ENCODE measurements at regions not wholly inside any gene's neighbourhood (a gene's known extent, or its start where the extent isn't known, plus 50 kb on each side); places are given as distances from the start of the nearest gene placed in this dataset.
"Not testable (repeated sequence)": the region's sequence is repeated elsewhere in the genome, so short reads cannot be mapped to it uniquely, and the experiment has no call there.

DNA sequence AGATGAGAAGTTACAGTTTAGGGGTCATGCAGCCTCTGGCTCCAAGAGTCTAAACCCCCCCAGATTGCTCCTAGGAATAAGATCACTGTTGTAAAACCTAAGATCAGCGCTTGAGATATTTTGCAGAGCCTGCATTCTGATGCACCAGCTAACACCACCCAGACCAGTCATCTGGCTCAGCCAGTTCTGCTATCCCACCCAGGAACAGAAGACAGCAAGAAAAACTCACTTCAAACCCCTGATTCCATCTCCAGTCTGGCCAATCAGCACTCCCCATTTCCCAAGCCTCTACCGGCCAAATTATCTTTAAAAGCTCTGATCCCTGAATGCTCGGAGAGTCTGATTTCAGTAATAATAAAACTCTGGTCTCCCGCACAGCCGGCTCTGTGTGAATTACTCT lies 158.6 kb downstream of the ZNF664 start:
- no peak for DNase-seq

GRCh38 chr12:124132530-124132929 lies 159.5 kb downstream of the ZNF664 start:
- DNase-seq, result no peak

- DNase-seq, result no peak
These were observed 158.1 kb upstream of the RFLNA start for GRCh38 chr12:124136796-124137195.

DNA sequence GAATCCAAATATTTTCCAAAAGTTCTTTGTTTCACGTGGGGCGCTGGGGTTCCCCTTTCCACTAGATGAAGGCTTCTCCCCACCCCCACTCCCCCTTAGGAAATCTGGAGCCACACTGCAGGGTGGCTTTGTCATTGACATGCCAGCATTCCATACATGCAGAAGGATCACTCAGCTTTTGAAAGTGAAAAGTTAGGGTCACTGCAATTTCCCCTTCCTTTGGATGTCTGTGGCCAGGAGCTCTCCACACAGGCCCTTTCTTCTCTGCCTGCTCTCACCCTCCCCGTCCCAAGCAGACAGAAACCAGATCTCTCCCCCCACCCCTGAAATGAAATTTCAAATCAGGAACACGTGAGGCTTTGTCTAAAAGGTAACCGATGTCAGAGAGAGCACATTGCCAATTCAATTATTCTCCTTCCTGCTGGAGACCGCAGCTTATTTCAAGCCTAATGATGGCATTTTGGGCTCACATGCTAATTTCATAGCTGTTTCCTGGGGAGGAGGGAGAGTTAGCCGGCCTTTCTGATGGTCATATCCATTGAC lies 153.9 kb upstream of the RFLNA start:
- DNase-seq, result no peak

DNA sequence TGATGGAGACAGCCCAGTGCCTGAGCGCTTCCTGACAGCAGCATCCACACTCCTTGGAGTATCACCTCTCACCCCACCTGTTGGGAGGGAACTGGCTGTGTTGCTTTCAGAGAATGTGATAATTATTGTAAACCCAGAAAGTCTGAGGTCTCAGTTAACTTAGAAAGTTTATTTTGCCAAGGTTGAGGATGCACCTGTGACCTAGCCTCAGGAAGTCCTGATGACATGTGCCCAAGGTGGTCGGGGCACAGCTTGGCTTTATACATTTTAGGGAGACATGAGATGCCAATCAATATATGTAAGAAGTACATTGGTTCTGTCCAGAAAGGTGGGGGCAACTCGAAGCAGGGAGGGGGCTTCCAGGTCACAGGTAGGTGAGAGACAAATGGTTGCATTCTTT lies 153.3 kb upstream of the RFLNA start:
- not testable (repeated sequence) for DNase-seq

GRCh38 chr12:124142395-124143035 lies 152.4 kb upstream of the RFLNA start:
- DNase-seq, result no peak

DNA sequence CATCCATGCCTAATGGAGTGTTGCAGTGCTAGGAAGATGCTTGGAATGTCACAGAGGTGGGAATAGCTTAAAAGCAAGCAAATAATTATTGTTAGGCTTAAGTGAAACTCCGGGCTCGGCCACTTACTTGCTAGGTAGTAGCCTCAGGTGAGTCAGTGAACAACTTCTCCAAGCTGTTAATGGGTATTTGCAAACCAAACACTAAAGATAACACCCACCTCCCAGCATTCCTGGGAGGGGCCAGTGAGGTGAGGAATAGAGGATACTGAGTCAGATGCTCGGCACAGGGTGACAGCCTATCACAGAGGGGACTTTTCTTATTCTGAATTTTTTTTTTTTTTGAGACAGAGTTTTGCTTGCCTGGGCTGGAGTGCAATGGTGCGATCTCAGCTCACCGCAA lies 151.2 kb upstream of the RFLNA start:
- DNase-seq, result no peak

DNA sequence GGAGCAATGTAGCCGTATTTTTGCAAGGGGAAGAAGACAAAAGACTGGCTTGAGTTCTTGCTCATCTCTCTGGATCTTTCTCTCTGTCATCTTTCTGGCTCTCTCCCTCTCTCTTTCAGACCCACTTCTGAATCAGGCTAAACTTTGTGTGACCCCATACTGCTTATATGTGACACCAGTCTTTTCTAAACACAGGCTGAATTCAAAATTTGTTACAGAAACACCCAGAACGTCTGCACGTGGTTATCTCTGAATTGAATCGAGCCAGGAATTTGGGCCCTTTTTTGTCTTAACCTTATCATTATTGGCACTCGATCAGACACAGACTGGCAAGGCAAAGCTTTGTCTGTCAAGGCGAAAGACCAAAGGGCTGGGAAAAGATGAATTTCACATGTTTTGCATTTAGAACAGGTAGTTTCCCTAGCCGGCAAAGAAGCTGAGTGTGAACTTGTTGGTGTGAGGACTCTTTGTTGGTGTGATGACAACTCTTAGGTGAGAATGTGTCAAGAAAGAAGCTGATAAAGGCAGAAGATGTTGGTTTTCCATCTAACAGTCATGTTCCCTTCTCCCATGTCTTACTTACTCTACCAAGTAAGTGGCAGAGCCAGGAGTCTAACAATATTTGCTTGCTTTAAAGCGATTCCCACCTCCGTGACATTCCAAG lies 150.2 kb upstream of the RFLNA start:
- DNase-seq, result no peak

- DNase-seq, result no peak
These were observed 147.9 kb upstream of the RFLNA start for GRCh38 chr12:124147027-124147426.

GRCh38 chr12:124147575-124147974 lies 147.3 kb upstream of the RFLNA start:
- DNase-seq, result no peak

DNA sequence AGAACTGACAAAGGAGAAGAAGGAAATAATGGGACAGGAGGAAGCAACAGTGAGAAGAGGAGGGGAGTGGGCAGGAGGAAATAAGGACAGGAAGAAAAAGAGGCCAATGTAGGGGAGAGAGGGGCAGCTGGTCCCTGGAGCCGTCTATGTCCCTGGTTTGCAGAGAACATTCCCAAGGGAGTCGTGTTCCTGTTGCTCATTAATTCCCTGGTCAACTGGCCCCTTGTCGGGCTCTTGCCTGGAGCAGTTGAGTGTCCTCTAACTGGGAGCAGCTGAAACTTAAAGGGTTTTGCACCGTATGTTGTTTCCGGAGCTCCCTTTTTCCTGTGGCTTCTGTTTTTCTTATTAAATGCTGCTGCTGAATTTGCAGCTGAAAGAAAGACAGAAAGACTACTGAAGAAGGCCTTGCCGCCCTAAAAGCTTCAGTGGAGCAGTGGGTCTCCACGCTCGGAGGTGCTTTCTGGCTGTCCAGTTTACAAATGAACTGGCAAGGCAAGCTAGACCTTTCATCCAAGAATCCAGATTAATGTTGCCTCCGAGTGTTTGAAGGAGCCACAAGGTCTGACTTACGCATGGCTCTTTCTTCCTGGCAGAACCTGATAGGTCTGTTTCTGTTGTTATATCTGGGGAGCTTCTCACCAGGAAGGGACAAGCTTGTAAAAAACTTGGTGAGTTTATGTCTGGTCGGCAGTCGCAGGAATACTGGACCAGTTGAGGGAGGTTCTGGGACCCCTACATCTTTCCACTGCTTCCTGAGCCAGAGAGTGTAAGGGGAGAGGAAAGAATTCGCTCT lies 146.2 kb upstream of the RFLNA start:
- DNase-seq, result no peak

GRCh38 chr12:124149287-124149686 lies 145.6 kb upstream of the RFLNA start:
- no peak for DNase-seq

- DNase-seq, result no peak
These were observed 144.7 kb upstream of the RFLNA start for GRCh38 chr12:124150168-124150567.

- DNase-seq, result no peak
These were observed 143.3 kb upstream of the RFLNA start for GRCh38 chr12:124151583-124151982.

GRCh38 chr12:124152731-124153130 lies 142.2 kb upstream of the RFLNA start:
- DNase-seq, result no peak

GRCh38 chr12:124153392-124153791 lies 141.5 kb upstream of the RFLNA start:
- DNase-seq, result no peak

GRCh38 chr12:124157406-124157805 lies 137.5 kb upstream of the RFLNA start:
- DNase-seq, result no peak

- no peak for DNase-seq
These were observed 135.2 kb upstream of the RFLNA start for GRCh38 chr12:124159655-124160054.

DNA sequence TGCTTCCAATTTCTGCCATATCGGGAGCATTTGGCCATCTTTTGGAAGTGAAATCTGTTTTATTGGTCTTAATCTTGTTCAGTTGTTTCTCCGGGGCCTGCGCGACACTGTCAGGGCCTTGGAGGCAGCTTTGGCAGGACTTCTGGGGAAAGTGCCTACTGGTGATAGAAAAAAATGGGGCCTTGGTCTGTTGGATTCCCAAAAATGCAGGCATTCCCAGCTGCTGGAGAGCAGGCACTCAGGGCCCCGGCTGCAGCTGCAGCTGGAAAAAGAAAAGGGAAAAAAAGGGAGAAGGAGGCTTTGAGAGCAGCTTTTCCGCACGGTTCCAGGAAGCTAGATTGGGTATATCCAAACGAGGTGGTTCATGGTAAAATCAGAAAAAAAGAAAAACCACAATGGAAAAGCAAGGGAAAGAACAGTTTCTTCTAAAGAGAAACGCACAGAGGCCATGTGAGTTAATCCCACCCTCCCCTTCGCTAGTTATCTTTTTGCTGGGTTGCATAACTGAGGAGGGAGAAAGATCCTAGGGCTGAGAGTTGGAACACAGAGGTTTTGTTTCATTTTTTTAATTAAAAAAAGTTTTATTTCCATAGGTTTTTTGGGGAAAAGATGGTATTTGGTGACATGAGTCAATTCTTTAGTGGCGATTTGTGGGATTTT lies 134.7 kb upstream of the RFLNA start:
- DNase-seq, result no peak

- DNase-seq, result not testable (repeated sequence)
These were observed 133.5 kb upstream of the RFLNA start for GRCh38 chr12:124161402-124161801.

DNA sequence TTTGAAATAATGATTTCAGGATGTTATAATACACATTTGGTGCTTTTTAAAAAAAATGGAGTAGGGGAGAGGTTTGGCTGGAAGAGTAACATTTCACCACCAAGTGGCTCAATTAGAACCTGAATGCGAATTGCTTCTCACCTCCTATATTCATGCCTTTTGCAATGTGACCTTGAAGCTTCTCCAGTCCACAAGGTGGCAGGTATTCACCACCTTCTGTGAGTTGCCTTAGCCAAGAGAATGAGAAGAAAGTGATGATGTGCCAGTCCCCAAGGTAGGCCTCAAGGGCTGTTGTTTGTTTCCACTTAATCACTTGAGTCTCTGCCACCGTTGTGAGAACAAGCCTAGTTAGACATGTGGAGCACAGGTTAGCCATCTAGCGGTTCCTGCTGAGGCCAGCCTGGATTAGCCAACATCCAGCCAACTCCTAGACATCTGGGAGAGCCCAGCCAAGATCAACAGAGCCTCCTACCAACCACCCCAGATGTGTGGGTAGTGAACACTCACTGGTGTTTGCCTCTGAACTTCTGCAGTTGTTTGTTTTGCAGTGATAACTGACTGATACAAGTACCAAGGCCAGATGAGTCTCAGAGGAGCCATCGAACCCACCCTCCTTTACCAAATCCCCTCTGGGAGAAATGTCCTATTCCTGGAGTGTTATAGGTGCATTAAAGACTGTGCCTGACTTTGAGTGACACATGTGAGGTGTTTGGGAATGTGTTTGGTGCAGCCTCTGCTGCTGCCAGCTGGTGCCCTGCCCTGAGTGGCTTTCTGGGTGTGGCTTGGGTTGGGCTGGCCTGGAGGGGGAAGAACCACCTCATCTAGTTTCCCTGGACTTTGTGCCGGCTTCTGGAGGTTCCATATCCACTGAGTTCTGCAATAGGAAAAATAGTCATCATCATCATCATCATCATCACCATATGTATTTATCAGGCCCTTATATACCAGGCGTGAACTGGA lies 132.5 kb upstream of the RFLNA start:
- DNase-seq, result peak in 1 of 2 experiments; percentile 7

DNA sequence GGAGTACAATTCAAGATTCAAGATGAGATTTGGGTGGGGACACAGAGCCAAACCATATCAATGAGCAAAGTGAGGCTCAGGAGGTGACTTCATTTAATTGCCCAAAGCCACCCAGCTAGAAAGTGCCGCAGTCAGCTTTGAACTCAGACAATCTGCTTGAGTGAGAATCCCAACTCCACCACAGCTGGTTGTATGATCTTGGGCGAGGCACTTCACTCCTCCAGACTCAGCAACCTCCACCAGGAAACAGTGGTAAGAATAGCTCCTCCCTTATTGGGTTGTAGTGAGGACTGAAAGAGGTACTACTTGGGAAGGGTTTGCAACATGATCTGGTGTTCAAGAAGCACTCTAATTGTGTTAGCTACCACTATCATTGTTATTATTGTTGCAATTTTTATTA lies 129.2 kb upstream of the RFLNA start:
- no peak for DNase-seq
